Progenitor cell of endocrine pancreas (in vitro differentiated cells): ENCODE measurements at regions not wholly inside any gene's neighbourhood (a gene's known extent, or its start where the extent isn't known, plus 50 kb on each side); places are given as distances from the start of the nearest gene placed in this dataset.

Experiments used
- DNase-seq: peaks from one replicate; pipeline ENCODE4 v3.0.0; 2021; ENCODE audit warnings: low spot score; ENCODE audit not compliant: unreplicated experiment
- H3K27ac Mint-ChIP-seq: 2 replicates; pipeline ENCODE4 v1.8.0; 2021; ENCODE audit warnings: mild to moderate bottlenecking, moderate library complexity, mixed read lengths
- H3K27me3 Mint-ChIP-seq: 2 replicates; pipeline ENCODE4 v1.8.0; 2021; ENCODE audit warnings: mixed read lengths
- H3K36me3 Mint-ChIP-seq: 2 replicates; pipeline ENCODE4 v1.8.0; 2022; ENCODE audit warnings: mixed read lengths; ENCODE audit not compliant: insufficient read depth
- H3K4me1 Mint-ChIP-seq: 2 replicates; pipeline ENCODE4 v1.8.0; 2021; ENCODE audit warnings: low read depth, mixed read lengths
- H3K4me3 Mint-ChIP-seq: 2 replicates; pipeline ENCODE4 v1.8.0; 2021; ENCODE audit warnings: low read depth, mild to moderate bottlenecking, moderate library complexity, mixed read lengths
- H3K9me3 Mint-ChIP-seq: 2 replicates; pipeline ENCODE4 v1.8.0; 2021; ENCODE audit warnings: low read depth, mixed read lengths
- TF ChIP-seq, protein P1 (sequence below): fragments of 200-600 bp; sonication (generic); IDR thresholded peaks from one replicate; pipeline ENCODE4 v1.5.0; 2021; ENCODE audit warnings: antibody characterized with exemption, mild to moderate bottlenecking; ENCODE audit not compliant: unreplicated experiment

DNA sequence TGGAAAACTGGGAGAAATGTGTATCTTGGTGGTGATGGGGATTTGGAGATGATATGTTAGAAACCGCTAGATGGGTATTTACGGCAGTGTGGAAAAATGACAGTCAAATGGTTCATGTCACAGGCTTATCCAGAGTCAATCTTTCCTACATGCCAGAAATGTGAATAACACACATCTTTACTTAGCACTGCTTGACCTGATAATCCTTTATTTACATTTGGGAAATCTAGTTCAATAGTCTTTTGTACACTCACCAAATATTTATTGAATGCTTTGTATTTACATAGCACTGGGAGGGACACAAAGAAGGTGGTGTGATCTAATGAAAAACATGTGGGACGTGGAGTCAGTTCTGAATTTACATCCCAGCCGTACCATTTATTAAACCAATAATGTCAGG, 208.2 kb downstream of the DIO2 start:
- H3K9me3 Mint-ChIP-seq, result no peaks in the 10 kb centered on the region
- TF ChIP-seq, protein P1, sequence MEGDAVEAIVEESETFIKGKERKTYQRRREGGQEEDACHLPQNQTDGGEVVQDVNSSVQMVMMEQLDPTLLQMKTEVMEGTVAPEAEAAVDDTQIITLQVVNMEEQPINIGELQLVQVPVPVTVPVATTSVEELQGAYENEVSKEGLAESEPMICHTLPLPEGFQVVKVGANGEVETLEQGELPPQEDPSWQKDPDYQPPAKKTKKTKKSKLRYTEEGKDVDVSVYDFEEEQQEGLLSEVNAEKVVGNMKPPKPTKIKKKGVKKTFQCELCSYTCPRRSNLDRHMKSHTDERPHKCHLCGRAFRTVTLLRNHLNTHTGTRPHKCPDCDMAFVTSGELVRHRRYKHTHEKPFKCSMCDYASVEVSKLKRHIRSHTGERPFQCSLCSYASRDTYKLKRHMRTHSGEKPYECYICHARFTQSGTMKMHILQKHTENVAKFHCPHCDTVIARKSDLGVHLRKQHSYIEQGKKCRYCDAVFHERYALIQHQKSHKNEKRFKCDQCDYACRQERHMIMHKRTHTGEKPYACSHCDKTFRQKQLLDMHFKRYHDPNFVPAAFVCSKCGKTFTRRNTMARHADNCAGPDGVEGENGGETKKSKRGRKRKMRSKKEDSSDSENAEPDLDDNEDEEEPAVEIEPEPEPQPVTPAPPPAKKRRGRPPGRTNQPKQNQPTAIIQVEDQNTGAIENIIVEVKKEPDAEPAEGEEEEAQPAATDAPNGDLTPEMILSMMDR, result no peak
- H3K27ac Mint-ChIP-seq, result no peak overlapping the region
- no peaks in the 10 kb centered on the region for H3K36me3 Mint-ChIP-seq
- H3K4me3 Mint-ChIP-seq, result no peak overlapping the region
- peaks cover 11% of the 10 kb centered on the region for H3K4me1 Mint-ChIP-seq
- no peaks in the 10 kb centered on the region for H3K27me3 Mint-ChIP-seq
- no peak for DNase-seq

DNA sequence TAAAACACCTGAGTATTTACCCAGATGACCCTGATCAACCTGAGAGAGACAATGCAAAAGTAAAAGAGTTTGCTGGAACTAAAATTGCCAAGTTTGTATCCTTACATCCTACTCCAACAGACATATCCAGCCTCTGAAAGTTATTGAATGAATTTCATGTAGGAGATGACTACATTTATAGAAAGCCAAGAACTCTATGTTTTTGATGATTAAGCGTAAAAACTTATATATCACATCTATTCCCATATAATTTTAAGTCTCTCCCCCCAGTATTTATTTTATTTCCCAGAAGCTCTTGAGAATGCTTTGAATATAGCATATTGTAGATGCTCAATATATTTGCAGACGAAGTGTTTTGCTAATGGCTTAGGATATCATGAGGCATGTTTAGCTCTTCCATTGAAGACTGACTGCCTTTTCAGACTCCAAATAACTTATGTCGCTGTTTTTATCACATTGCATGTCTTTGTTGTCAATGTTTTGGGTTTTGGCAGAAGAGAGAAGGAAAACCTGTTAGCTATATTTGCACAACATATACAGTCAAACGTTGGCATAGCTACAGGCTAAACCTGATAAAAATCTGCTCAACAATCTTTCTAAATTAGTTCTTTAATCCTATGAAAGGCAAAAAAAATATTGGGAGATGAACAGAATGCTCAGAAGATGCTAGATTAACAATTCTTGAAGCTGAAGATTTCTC, 213.6 kb downstream of the DIO2 start:
- peaks cover 2% of the 10 kb centered on the region for H3K4me1 Mint-ChIP-seq
- no peak overlapping the region for H3K27ac Mint-ChIP-seq

DNA sequence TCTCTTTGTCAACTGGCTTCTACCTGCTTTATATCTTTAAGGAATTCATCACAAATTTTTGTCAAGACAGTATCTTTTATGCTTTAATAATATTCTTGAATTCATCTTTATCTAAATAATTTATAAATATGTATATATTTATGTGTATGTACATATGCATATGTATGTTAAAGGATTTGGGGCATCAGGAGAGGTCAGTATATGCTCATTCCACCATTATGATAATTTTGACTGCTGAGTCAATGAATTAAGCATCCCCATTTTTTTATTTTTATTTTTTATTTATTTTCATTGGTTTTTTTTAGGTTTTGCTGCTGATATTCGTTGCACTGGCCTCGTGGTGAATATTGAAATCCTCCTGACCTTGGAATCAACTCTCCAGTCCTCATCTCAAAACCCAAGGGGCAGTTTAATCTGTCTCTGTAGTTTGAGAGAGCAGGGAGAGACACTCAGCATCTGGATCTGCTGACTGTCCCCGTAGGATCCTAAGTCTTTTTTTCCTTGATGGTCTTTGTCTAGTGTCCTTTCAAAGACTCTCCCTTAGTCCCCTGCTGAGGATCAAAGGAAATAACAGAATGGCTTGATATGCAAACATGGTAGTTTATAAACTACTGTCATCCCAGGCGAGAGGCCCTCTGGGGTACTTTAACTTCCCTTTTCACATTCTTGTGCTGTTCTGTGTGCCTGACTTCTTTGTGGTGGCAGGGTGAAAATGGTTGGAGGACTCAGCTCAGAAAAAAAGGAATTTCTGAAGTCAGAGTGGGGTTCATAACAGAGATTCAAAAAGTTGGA, 218.7 kb downstream of the DIO2 start:
- DNase-seq, result no peak
- Mint-ChIP-seq H3K4me1 (peaks cover 2% of the 10 kb centered on the region), H3K36me3 (no peaks in the 10 kb centered on the region), H3K27ac (no peak overlapping the region), H3K4me3 (no peak overlapping the region), H3K9me3 (no peaks in the 10 kb centered on the region), H3K27me3 (peaks cover 4% of the 10 kb centered on the region)
- TF ChIP-seq, protein P1, result no peak

More for the DNA sequence above, 213.6 kb downstream of the DIO2 start:
- peaks cover 4% of the 10 kb centered on the region for H3K27me3 Mint-ChIP-seq
- TF ChIP-seq, protein P1, result no peak
- no peak overlapping the region for H3K4me3 Mint-ChIP-seq
- no peaks in the 10 kb centered on the region for H3K9me3 Mint-ChIP-seq
- no peaks in the 10 kb centered on the region for H3K36me3 Mint-ChIP-seq
- DNase-seq, result no peak

DNA sequence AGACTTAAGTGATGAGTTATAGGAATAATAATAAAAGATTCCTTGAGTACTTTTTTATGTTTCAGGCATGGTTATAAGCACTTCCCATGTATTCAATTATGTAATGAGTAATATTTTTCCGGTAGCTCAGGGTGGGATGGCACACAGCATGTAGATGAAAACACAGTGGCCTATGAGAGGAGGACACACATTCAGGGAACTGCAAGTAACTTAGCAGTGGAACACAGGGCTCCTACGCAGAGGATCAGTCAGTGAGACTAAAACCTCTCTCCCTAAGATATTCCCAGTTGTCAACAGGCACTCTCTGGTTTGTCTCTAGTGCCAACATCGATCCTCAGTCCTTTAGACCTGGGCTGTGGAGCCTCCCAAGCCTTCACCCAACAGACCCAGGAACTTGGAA, 219.4 kb downstream of the DIO2 start:
- no peak for DNase-seq
- H3K27ac Mint-ChIP-seq, result no peak overlapping the region
- H3K4me3 Mint-ChIP-seq, result no peak overlapping the region
- TF ChIP-seq, protein P1, result no peak
- no peaks in the 10 kb centered on the region for H3K36me3 Mint-ChIP-seq
- H3K4me1 Mint-ChIP-seq, result peaks cover 2% of the 10 kb centered on the region
- peaks cover 4% of the 10 kb centered on the region for H3K27me3 Mint-ChIP-seq
- H3K9me3 Mint-ChIP-seq, result no peaks in the 10 kb centered on the region

DNA sequence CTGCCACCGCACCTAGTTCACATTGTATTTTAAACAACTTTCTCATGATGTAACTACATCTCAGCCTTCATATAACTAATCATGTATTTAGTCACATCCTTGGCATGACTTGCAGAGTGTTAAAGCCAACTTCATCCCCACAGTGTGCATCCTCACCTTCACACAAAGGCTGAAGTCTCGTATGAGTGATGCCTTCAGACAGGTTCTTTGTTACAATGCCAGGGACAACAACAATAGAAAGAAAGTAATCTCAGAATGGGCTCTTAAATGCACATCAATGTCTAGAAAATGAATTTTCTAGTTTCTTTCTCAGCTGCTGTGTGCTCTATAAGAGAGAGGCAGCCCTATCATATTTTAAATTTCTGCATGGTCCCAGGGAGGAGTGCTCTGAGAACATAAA, 221.3 kb downstream of the DIO2 start:
- Mint-ChIP-seq H3K36me3 (no peaks in the 10 kb centered on the region), H3K27me3 (peaks cover 4% of the 10 kb centered on the region), H3K4me3 (no peak overlapping the region), H3K9me3 (no peaks in the 10 kb centered on the region), H3K4me1 (peaks cover 2% of the 10 kb centered on the region), H3K27ac (no peak overlapping the region)
- no peak for DNase-seq
- TF ChIP-seq, protein P1, result no peak
